Loucy (cell line): ENCODE measurements at regions not wholly inside any gene's neighbourhood (a gene's known extent, or its start where the extent isn't known, plus 50 kb on each side); places are given as distances from the start of the nearest gene placed in this dataset.

Experiments used
- H2AFZ ChIP-seq: fragments of 200-600 bp; sonication (generic); 2 replicates; pipeline ENCODE4 v1.6.0; 2016; ENCODE audit warnings: antibody characterized with exemption, mild to moderate bottlenecking, low read length, moderate library complexity
- H3F3A ChIP-seq: fragments of 200-600 bp; 2 replicates; pipeline ENCODE4 v1.6.0; 2016; ENCODE audit warnings: antibody characterized with exemption, low read depth, mild to moderate bottlenecking
- H3K27me3 ChIP-seq: fragments of 200-600 bp; sonication (generic); 2 replicates; pipeline ENCODE4 v1.6.1; 2014; ENCODE audit warnings: low read length, mild to moderate bottlenecking; ENCODE audit not compliant: insufficient read depth, poor library complexity, severe bottlenecking
- H3K36me3 ChIP-seq: fragments of 200-600 bp; sonication (generic); 2 replicates; pipeline ENCODE4 v1.6.1; 2016; ENCODE audit warnings: low read length; ENCODE audit not compliant: insufficient read depth
- H3K4me1 ChIP-seq: fragments of 200-600 bp; sonication (generic); 2 replicates; pipeline ENCODE4 v1.5.1; 2014; ENCODE audit warnings: low read length, mild to moderate bottlenecking; ENCODE audit not compliant: insufficient read depth, poor library complexity, severe bottlenecking
- H3K4me2 ChIP-seq: fragments of 200-600 bp; sonication (generic); 2 replicates; pipeline ENCODE4 v1.6.0; 2014; ENCODE audit warnings: antibody characterized with exemption, low read length, low read depth, mild to moderate bottlenecking; ENCODE audit not compliant: poor library complexity, severe bottlenecking
- H3K4me3 ChIP-seq: fragments of 200-600 bp; sonication (generic); 2 replicates; pipeline ENCODE4 v1.5.1; 2014; ENCODE audit warnings: low read length, mild to moderate bottlenecking, mixed read lengths; ENCODE audit not compliant: poor library complexity, severe bottlenecking
- H3K79me2 ChIP-seq: fragments of 200-600 bp; sonication (generic); 2 replicates; pipeline ENCODE4 v1.6.1; 2014; ENCODE audit warnings: low read length; ENCODE audit not compliant: insufficient read depth
- H3K9ac ChIP-seq: fragments of 200-600 bp; sonication (generic); 2 replicates; pipeline ENCODE4 v1.6.0; 2014; ENCODE audit warnings: mild to moderate bottlenecking, low read depth, low read length, moderate library complexity; ENCODE audit not compliant: poor library complexity, severe bottlenecking
- H3K9me2 ChIP-seq: fragments of 200-600 bp; sonication (generic); replicated peaks from 2 replicates; pipeline ENCODE4 v1.6.1; 2016; ENCODE audit warnings: low read depth, low read length, mixed read lengths
- H3K9me3 ChIP-seq: fragments of 200-600 bp; sonication (generic); 2 replicates; pipeline ENCODE4 v1.6.1; 2014; ENCODE audit warnings: mild to moderate bottlenecking, antibody characterized with exemption, low read length, low read depth; ENCODE audit not compliant: insufficient read depth
- H4K20me1 ChIP-seq: fragments of 200-600 bp; sonication (generic); 2 replicates; pipeline ENCODE4 v1.6.0; 2014; ENCODE audit warnings: antibody characterized with exemption, low read length, mild to moderate bottlenecking; ENCODE audit not compliant: insufficient read depth, poor library complexity, severe bottlenecking
- CTCF ChIP-seq: fragments of 200-600 bp; sonication (generic); conservative IDR thresholded peaks from 2 replicates; pipeline ENCODE4 v1.5.1; 2014; ENCODE audit warnings: mild to moderate bottlenecking, antibody characterized with exemption, low read length
- EZH2phosphoT487 ChIP-seq: fragments of 200-600 bp; IDR thresholded peaks from 2 replicates; pipeline ENCODE4 v1.6.1; 2018; ENCODE audit warnings: antibody characterized with exemption, mild to moderate bottlenecking, moderate library complexity, borderline replicate concordance

GRCh38 chr10:21169271-21169670, 272.2 kb upstream of the NEBL start:
- no peaks in the 10 kb centered on the region for H3K9me2 ChIP-seq
- no peak overlapping the region for H3K4me2 ChIP-seq
- no peak overlapping the region for H3K4me3 ChIP-seq
- H3K36me3 ChIP-seq, result no peaks in the 10 kb centered on the region
- H4K20me1 ChIP-seq, result no peaks in the 10 kb centered on the region
- no peak overlapping the region for H2AFZ ChIP-seq
- no peaks in the 10 kb centered on the region for H3K27me3 ChIP-seq
- H3K4me1 ChIP-seq, result no peaks in the 10 kb centered on the region
- H3K9ac ChIP-seq, result no peak overlapping the region
- H3K9me3 ChIP-seq, result no peaks in the 10 kb centered on the region
- no peaks in the 10 kb centered on the region for H3F3A ChIP-seq
- no peaks in the 10 kb centered on the region for H3K79me2 ChIP-seq
- TF ChIP-seq EZH2phosphoT487, result no peak
- TF ChIP-seq CTCF, result no peak

DNA sequence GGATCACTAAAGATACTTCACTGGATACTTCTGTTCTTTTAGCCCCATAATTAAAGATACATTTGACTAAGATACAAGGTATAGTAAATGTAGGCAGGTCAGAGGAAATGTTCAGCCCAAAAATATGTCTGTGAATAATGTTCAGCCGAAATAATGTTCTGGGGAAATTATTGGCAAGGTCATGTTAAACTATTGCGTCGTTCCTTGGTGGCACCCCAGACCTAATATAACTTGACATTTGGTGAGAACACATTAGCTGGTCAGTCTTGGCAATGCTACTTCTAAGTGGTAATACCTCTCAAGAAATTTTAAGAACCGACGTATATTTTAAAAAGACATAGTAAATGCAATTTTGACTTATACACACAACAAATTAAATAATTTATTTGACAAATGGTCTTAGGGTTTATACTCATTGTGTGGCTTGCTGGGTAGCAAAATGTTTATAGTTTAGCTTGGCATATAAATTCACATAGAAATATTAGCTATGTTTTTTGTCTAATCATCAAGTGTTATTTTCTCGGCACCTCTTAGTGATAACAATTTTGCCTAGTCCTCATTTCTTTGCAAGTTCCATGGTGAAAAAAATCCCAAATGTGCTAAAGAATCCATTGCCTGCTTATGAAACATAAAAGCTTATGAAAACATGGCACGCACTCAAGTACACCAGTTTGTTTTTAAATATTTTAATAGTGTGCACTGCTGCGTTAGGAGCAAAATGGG, 270.3 kb upstream of the NEBL start:
- Histone ChIP-seq H4K20me1 (no peaks in the 10 kb centered on the region), H3K9me2 (no peaks in the 10 kb centered on the region), H3K36me3 (no peaks in the 10 kb centered on the region), H3F3A (no peaks in the 10 kb centered on the region), H3K4me1 (no peaks in the 10 kb centered on the region), H3K9ac (no peak overlapping the region), H3K9me3 (no peaks in the 10 kb centered on the region), H3K79me2 (no peaks in the 10 kb centered on the region), H2AFZ (no peak overlapping the region), H3K4me3 (no peak overlapping the region), H3K27me3 (no peaks in the 10 kb centered on the region), H3K4me2 (no peak overlapping the region)
- TF ChIP-seq EZH2phosphoT487 (no peak), CTCF (no peak)

- H3K79me2 ChIP-seq, result no peaks in the 10 kb centered on the region
- H2AFZ ChIP-seq, result no peak overlapping the region
- H3K9ac ChIP-seq, result no peak overlapping the region
- no peak overlapping the region for H3K4me3 ChIP-seq
- no peaks in the 10 kb centered on the region for H3K27me3 ChIP-seq
- H3K9me2 ChIP-seq, result no peaks in the 10 kb centered on the region
- no peaks in the 10 kb centered on the region for H4K20me1 ChIP-seq
- no peaks in the 10 kb centered on the region for H3K9me3 ChIP-seq
- H3K4me2 ChIP-seq, result no peak overlapping the region
- no peaks in the 10 kb centered on the region for H3K4me1 ChIP-seq
- TF ChIP-seq CTCF, result no peak
- no peak for TF ChIP-seq EZH2phosphoT487
- H3F3A ChIP-seq, result no peaks in the 10 kb centered on the region
- no peaks in the 10 kb centered on the region for H3K36me3 ChIP-seq
These were observed 269.6 kb upstream of the NEBL start for GRCh38 chr10:21166557-21167287.
